HEK293T (cell line): ENCODE measurements at regions not wholly inside any gene's neighbourhood (a gene's known extent, or its start where the extent isn't known, plus 50 kb on each side); places are given as distances from the start of the nearest gene placed in this dataset.

ENCODE experiments used
- CTCF ChIA-PET: fragments of 350-600 bp; formaldehyde crosslinking; extraction: SDS; loops from one replicate; lab custom pipeline; 2021; ENCODE audit warnings: antibody characterized with exemption, inconsistent platforms; lab: Yijun Ruan, JAX
- POLR2A ChIA-PET: fragments of 350-600 bp; formaldehyde crosslinking; extraction: SDS; loops from one replicate; lab custom pipeline; 2020; ENCODE audit warnings: antibody characterized with exemption, inconsistent platforms; lab: Yijun Ruan, JAX
- DNase-seq: peaks from one replicate; pipeline ENCODE4 v3.0.0; 2012; ENCODE audit warnings: mixed read lengths; ENCODE audit errors: extremely low spot score
- ARNT ChIP-seq: fragments of 450-650 bp; IDR thresholded peaks from 2 replicates; pipeline ENCODE4 v1.6.1; 2017; ENCODE audit warnings: mild to moderate bottlenecking
- BHLHE40 ChIP-seq: fragments of 450-650 bp; IDR thresholded peaks from 2 replicates; pipeline ENCODE4 v1.6.1; 2016; ENCODE audit warnings: mild to moderate bottlenecking, moderate library complexity, borderline replicate concordance
- CTBP1 ChIP-seq: fragments of 450-650 bp; IDR thresholded peaks from 2 replicates; pipeline ENCODE4 v1.6.1; 2016; ENCODE audit warnings: borderline replicate concordance
- ELF4 ChIP-seq: fragments of 450-650 bp; IDR thresholded peaks from 2 replicates; pipeline ENCODE4 v1.6.1; 2017; ENCODE audit warnings: antibody characterized with exemption
- FOXA1 ChIP-seq: fragments of 450-650 bp; IDR thresholded peaks from 2 replicates; pipeline ENCODE4 v1.6.1; 2016; ENCODE audit warnings: mild to moderate bottlenecking
- FOXK2 ChIP-seq: fragments of 450-650 bp; IDR thresholded peaks from 2 replicates; pipeline ENCODE4 v1.6.1; 2016; ENCODE audit warnings: mild to moderate bottlenecking
- FOXM1 ChIP-seq: fragments of 450-650 bp; IDR thresholded peaks from 2 replicates; pipeline ENCODE4 v1.6.1; 2017; ENCODE audit warnings: mild to moderate bottlenecking, borderline replicate concordance
- HDGF ChIP-seq: fragments of 450-650 bp; IDR thresholded peaks from 2 replicates; pipeline ENCODE4 v1.6.1; 2017; ENCODE audit warnings: antibody characterized with exemption, borderline replicate concordance
- L3MBTL2 ChIP-seq: fragments of 450-650 bp; conservative IDR thresholded peaks from 2 replicates; pipeline ENCODE4 v1.6.1; 2016; ENCODE audit warnings: mild to moderate bottlenecking
- LEF1 ChIP-seq: fragments of 450-650 bp; IDR thresholded peaks from 2 replicates; pipeline ENCODE4 v1.6.1; 2017; ENCODE audit warnings: mild to moderate bottlenecking, borderline replicate concordance
- NFRKB ChIP-seq: fragments of 450-650 bp; IDR thresholded peaks from 2 replicates; pipeline ENCODE4 v1.6.1; 2016; ENCODE audit warnings: mild to moderate bottlenecking, moderate library complexity
- SP1 ChIP-seq: fragments of 450-650 bp; IDR thresholded peaks from 2 replicates; pipeline ENCODE4 v1.6.1; 2017
- SUZ12 ChIP-seq: fragments of 450-650 bp; IDR thresholded peaks from 2 replicates; pipeline ENCODE4 v1.6.1; 2016; ENCODE audit warnings: mild to moderate bottlenecking
- TARDBP ChIP-seq: fragments of 450-650 bp; IDR thresholded peaks from 2 replicates; pipeline ENCODE4 v1.6.1; 2016
- ZNF384 ChIP-seq: fragments of 450-650 bp; IDR thresholded peaks from 2 replicates; pipeline ENCODE4 v1.6.1; 2016
- TF ChIP-seq, protein P1 (sequence below): fragments of 450-650 bp; IDR thresholded peaks from 2 replicates; pipeline ENCODE4 v1.6.1; 2016

DNA sequence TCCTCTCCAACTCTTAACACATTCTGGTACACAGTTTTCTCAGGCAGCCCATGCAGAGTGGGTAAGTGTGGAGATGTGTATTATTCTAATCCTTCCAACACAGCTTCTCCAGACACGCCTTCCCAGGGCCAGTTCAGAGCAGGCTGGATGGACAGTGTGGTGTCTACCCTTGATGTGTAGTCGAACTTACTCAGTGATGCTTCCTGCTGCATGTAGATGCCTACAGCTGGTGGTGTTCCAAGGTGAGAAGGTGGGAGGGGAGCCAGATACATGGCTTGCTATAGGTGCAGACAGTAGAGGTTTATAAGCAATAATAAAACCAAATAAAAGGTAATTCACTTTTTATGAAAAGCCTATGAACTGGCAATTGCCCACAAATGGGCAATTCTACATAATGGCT, 104.0 kb downstream of the QRSL1 start:
- CTCF ChIA-PET, result no interaction called here
- TF ChIP-seq NFRKB, result no peak
- POLR2A ChIA-PET, result no interaction called here
- no peak for DNase-seq

DNA sequence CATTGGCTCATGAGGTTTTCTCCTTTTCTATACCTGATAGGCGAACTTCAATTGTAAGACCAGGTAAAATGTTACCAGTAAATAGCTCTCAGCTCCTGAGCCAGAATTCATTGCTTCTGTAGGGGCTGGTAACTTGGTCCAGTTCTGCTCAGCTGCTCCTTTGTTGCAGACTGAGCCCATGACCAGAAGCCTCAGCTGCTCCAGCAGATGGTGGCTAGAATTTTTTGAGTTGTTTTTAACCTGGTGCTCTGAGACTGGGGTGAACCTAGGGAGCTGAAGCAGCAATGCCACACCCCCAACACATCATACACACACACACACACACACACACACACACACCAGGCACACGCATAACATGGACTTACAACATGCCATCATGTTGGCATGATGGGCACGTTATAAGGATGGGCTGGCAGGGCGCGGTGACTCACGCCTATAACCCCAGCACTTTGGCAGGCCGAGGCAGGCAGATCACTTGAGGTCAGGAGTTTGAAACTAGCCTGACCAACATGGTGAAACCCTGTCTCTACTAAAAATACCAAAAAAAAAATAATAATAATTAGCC, 103.1 kb downstream of the QRSL1 start:
- DNase-seq, result no peak
- CTCF ChIA-PET, result no interaction called here
- no peak for TF ChIP-seq TARDBP
- TF ChIP-seq, protein P1, sequence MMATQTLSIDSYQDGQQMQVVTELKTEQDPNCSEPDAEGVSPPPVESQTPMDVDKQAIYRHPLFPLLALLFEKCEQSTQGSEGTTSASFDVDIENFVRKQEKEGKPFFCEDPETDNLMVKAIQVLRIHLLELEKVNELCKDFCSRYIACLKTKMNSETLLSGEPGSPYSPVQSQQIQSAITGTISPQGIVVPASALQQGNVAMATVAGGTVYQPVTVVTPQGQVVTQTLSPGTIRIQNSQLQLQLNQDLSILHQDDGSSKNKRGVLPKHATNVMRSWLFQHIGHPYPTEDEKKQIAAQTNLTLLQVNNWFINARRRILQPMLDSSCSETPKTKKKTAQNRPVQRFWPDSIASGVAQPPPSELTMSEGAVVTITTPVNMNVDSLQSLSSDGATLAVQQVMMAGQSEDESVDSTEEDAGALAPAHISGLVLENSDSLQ, result no peak
- TF ChIP-seq SP1, result no peak
- TF ChIP-seq LEF1, result no peak
- no peak for TF ChIP-seq CTBP1
- TF ChIP-seq NFRKB, result no peak
- no peak for TF ChIP-seq FOXA1
- no peak for TF ChIP-seq SUZ12
- no peak for TF ChIP-seq FOXM1
- TF ChIP-seq FOXK2, result no peak
- no peak for TF ChIP-seq BHLHE40
- TF ChIP-seq ZNF384, result no peak
- POLR2A ChIA-PET, result no interaction called here

DNA sequence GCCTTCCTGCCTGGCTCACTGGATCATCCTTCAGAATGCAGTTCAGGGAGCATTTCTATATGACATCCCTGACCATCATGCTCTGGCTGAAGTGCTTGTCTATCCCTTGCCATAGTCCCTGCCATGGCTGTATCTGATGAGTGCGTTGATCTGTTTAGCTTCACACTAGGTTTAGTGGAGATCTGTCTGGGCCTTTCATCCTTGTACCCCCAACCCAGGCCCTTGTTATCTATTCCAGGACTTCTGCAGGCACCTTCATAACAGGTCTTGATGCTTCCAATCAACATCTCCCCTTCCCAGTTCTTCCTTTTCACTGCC, 102.4 kb downstream of the QRSL1 start:
- ChIA-PET POLR2A (no interaction called here), CTCF (no interaction called here)
- TF ChIP-seq ELF4, result no peak
- TF ChIP-seq TARDBP, result no peak
- TF ChIP-seq HDGF, result no peak
- no peak for TF ChIP-seq FOXM1
- TF ChIP-seq SUZ12, result no peak
- TF ChIP-seq NFRKB, result no peak
- TF ChIP-seq, protein P1, result no peak
- TF ChIP-seq FOXA1, result no peak
- no peak for DNase-seq

DNA sequence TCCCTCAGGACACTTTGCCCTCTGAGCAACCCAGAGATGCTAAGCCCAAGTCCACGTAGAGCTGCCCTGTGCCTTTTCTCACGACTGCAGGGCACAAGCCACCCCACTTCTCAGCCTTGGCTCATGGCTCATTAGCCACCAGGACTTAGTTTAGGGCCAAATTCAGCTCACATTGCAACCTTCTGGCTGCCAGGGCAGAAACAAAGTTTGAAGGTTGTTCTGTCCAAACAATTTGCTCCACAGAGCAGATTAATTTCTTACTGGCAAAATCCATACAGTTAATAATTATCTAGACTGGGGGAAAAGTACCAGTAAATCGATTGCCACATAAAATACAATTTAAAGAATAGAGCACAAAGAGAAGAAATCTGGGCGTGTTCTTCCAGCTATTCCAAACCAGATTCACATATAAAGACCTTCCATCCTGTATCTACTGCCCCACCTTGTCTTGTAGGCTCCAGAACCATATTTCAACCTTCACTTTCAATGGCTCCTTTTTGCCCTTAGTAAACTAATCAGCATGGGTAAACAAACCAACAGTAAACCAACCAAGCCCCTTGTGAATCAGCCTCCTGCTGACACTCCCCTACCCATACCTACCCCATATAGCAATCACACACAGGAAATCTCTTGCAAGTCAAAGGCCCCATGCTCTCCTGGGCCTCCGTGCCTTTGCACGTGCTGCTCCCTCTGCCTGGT, 101.9 kb downstream of the QRSL1 start:
- POLR2A ChIA-PET, result no interaction called here
- CTCF ChIA-PET, result no interaction called here
- TF ChIP-seq LEF1 (no peak), ELF4 (no peak), FOXA1 (no peak), CTBP1 (no peak), HDGF (no peak), NFRKB (no peak), ARNT (no peak)
- DNase-seq, result no peak

- CTCF ChIA-PET, result no interaction called here
- no peak for DNase-seq
- TF ChIP-seq FOXM1, result no peak
- no peak for TF ChIP-seq ARNT
- TF ChIP-seq, protein P1, result no peak
- no peak for TF ChIP-seq HDGF
- TF ChIP-seq L3MBTL2, result no peak
- TF ChIP-seq NFRKB, result no peak
- TF ChIP-seq ZNF384, result no peak
- TF ChIP-seq ELF4, result no peak
- TF ChIP-seq FOXA1, result no peak
- no peak for TF ChIP-seq SP1
- TF ChIP-seq SUZ12, result no peak
- TF ChIP-seq CTBP1, result no peak
- no peak for TF ChIP-seq TARDBP
- POLR2A ChIA-PET, result no interaction called here
These were observed 101.3 kb downstream of the QRSL1 start for GRCh38 chr6:106730718-106731117.

GRCh38 chr6:106730264-106730663, 100.9 kb downstream of the QRSL1 start:
- no peak for DNase-seq
- TF ChIP-seq FOXM1, result no peak
- no peak for TF ChIP-seq ZNF384
- no peak for TF ChIP-seq LEF1
- TF ChIP-seq FOXA1, result no peak
- TF ChIP-seq FOXK2, result no peak
- CTCF ChIA-PET, result no interaction called here
- POLR2A ChIA-PET, result no interaction called here

DNA sequence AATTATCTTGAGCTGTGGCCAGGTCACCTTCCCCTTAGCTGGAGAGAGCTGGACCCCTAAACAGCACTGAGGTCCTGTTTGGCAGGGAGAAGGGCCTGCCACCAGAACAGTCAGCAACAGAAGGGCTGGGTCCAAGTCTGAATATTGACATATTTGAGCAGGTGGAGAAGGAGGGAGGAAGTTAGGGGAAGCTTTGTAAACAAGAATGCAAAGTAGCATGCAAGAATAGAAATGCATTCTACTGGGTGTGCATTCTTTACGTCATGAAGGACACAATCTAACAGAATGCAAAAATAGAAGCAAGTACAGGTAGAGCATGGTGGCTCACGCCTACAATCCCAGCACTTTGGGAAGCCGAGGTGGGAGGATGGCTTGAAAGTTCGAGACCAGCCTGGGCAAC, 100.5 kb downstream of the QRSL1 start:
- CTCF ChIA-PET, result no interaction called here
- no peak for DNase-seq
- TF ChIP-seq FOXM1 (no peak), L3MBTL2 (no peak), FOXA1 (no peak), BHLHE40 (no peak), SUZ12 (no peak), FOXK2 (no peak), ELF4 (no peak)
- POLR2A ChIA-PET, result no interaction called here
